ENCODE measurements at regions not wholly inside any gene's neighbourhood (a gene's known extent, or its start where the extent isn't known, plus 50 kb on each side); places are given as distances from the start of the nearest gene placed in this dataset.

- DNase-seq (ENCODE audit: low read depth), result no peak
- TF ChIP-seq CTCF (IDR thresholded peaks at IDR 0.05; ENCODE audit: low read length, missing control alignments), result no peak
- no peak overlapping the region for H3K4me3 ChIP-seq (replicated peaks; ENCODE audit: low read depth, low read length)
Measured at GRCh38 chr6:95517568-95517967, 59.8 kb upstream of the MANEA start.

GRCh38 chr6:95518630-95519227 is 58.6 kb upstream of the MANEA start:
- TF ChIP-seq CTCF (IDR thresholded peaks at IDR 0.05; ENCODE audit: low read length, missing control alignments), result no peak
- no peak overlapping the region for H3K4me3 ChIP-seq (replicated peaks; ENCODE audit: low read depth, low read length)
- DNase-seq (ENCODE audit: low read depth), result no peak

DNA sequence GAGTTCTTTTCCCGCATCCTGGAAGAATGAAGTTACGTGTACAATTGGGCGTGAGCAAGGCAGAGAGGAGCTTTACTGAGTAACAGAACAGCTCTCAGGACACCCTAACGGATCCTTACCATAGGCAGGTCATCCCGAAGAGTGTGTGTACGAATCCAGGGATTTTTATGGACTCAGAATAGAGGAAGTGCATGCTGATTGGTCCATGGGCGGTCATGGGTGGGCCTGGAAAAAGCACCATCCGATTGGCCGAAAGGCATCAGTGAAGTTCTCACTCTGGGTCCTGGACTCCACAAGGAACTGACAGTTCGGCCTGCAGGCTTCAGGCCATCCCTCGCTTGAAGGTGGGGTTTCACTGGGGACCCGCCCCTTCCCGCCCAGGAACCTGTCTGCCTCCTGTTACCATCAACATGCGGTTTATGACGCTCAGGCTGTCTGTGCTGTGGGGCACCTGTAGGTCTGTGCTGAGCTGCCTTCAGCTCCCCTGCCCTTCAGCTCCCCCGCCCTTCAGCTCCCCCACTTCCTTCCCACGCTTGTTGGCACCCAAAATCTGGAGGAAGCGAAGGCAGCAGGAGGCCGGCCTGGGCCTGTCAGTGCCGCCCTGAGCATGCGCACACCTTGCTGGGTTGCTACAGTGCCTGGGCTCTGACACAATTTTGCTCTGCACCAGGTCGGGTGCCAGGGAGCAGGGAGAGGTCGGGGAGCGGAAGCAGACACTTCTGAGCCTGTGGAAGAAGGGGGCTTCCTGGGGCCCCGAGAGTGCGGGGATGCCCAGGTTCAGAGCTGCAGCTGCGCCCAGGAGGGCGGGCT is 57.9 kb upstream of the MANEA start:
- no peak for DNase-seq (ENCODE audit: low read depth)
- H3K4me3 ChIP-seq (replicated peaks; ENCODE audit: low read depth, low read length), result no peak overlapping the region
- TF ChIP-seq CTCF (IDR thresholded peaks at IDR 0.05; ENCODE audit: low read length, missing control alignments), result no peak

DNA sequence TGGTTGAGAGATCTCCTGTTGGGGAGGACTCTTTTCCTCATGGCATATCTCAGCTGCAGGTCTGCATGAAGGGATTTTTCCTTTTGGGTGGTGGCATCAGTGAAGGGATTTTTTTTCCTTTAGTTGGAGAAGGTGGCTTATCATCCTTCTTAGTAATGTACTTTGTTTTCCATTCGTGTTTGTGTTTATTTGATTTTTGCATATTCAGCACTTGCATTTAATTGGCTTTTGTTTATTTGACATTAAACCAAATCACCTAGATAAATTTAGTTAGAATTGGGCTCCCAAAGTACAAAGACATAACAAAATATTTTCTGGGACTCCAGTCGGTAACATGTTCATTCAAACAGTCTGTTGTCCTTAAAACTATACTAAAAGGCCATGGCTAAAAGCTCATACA is 56.2 kb upstream of the MANEA start:
- no peak for DNase-seq (ENCODE audit: low read depth)
- no peak overlapping the region for H3K4me3 ChIP-seq (replicated peaks; ENCODE audit: low read depth, low read length)
- no peak for TF ChIP-seq CTCF (IDR thresholded peaks at IDR 0.05; ENCODE audit: low read length, missing control alignments)

All from fibroblast of pulmonary artery (primary cell).